Right kidney (tissue), 1 donor: ENCODE measurements at regions not wholly inside any gene's neighbourhood (a gene's known extent, or its start where the extent isn't known, plus 50 kb on each side); places are given as distances from the start of the nearest gene placed in this dataset.
"Not testable (repeated sequence)": the region's sequence is repeated elsewhere in the genome, so short reads cannot be mapped to it uniquely, and the experiment has no call there.

Experiments used
- DNase-seq: peaks from one replicate; pipeline ENCODE4 v3.0.0-alpha.2; 2016

DNA sequence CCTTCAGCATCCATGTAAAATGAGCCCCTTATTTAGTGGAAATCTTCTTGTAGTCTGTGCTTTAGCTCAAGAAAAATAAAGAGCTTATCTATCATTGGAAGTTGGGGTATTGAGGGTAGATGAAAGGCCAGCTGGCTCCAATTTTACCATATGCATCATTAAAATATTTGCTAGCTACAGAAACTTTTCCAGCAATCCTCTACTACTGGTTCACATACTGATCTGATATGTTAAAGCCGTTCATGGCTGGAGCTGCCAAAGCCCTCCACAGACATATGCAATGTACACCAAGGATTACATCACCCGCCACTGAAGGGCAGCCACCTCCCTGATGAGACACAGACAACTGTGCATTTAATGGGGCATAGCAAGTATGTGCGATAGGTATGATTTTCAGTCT lies 1205.3 kb downstream of the GALC start:
- no peak for DNase-seq

DNA sequence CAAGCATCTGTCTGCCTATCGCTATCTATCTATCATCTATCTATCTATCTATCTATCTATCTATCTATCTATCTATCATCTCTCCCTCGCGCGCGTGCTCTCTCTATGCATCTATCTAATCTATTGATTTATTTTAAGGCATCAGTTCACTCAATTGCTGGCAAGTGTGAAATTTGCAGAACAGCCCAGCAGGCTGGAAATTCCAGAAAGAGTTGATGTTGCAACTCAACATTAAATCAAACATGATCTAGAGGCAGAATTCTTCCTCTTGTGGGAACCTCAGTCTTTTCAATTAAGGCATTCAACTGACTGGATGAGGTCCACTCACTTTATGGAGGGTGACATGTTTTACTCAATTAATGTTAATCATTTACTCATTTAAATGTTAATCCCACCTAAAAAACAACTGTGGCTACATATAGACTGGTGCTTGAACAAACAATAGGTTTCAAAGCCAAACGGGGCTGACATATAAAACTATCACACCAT lies 1210.8 kb downstream of the GALC start:
- DNase-seq: no peak

DNA sequence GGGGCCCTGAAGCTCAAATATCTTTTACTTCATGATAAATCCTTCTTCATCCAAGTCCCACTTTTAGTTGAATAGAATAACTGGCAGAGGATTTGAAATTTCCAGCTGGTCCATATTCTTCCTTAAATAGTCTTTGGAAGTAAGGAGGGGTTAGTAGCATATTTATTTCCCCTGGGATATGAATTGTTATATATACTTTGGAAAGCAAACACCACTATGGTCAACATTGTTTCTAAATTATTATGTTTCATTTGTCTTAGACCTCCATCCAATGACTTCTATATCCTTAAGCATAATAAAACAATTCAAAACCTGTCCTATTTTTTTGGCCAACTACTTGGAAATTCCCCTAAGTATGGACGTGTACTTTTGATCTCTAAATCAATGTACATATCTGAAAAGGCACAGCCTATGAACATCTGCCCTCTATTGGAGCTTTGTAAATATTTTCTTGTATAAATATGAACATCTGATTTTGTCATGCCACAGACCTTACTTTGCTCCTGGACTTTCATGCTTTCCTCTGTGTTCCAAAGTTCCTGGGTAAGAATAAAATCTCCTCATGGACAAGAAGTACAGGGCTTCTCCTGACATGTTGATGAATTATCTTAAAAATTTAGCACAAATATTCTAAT lies 1212.0 kb downstream of the GALC start:
- no peak for DNase-seq

DNA sequence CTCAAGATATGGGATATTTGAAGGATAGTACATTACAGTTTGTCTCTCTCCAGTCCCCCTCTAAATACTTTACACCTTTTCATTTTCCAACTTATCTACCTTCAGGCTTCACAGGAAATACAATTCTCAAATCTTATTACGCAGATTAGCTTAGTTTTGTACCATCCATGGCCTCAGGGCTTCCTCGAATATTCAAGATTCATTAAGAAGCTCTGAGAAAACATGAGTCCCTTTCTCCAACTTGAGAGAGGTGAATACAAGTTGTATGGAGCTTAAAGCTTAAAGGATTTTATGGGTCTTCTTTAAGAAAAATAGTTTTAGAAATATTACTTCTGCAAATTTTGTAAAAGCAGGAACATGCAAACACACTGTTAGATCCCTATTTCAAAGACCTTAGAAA lies 1212.5 kb downstream of the GALC start:
- DNase-seq: no peak

DNA sequence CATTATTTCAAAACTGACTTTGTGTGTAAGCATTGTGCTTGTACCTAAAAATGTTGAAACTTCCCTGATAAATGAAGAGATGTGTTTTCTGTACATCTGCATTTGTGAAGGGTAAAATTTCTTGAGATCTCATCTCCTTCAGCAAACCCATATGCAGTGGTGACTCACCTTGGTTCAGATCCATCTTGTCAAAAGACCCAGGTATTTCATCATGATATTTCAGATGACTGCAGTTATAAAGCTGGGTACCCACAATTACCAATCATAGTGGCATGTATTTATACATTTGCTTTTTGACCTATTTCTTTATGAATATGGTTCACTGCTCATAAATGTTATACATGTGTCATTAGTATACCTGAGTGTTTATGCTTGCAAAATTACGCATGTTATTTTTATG lies 1213.6 kb downstream of the GALC start:
- no peak for DNase-seq

DNA sequence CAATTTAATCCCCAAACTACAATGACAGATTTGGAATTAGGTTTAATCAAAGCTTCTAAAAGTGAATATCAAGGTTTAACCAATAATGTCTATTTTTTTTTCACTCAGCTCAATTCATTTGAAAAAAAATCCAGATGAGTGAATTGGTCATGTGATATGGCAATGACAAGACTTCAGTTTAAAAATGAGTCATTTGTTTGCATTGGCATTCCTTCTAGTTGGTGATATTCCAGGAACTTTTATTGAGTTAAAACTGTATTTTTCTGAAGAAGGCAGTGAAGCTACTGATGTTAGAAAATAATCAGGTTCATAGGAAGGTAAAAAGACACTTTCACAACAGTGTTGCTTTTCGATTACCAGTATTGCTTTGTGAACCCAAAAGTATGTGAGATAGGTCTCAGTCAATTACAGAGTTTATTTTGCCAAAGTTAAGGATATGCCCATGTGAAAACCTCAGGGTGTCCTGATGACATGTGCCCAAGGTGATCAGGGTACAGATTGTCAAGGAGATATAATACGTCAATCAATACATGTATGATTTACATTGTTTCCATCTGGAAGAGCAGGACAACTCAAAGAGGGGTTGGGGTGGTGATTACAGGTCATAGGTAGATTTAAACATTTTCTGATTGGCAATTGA lies 1214.9 kb downstream of the GALC start:
- no peak for DNase-seq

DNA sequence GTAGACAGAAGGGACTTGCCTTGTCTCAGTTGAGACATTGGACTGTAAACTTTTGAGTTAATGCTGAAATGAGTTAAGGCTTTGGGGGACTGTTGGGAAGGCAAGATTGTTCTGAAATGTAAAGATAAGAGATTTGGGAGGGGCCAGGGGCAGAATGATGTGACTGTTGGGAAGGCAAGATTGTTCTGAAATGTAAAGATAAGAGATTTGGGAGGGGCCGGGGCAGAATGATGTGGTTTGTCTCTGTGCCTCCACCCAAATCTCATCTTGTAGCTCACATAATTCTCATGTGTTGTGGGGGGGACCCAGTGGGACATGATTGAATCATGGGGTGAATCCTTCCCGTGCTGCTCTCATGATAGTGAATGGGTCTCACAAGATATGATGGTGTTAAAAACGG lies 1217.1 kb downstream of the GALC start:
- not testable (repeated sequence) for DNase-seq

DNA sequence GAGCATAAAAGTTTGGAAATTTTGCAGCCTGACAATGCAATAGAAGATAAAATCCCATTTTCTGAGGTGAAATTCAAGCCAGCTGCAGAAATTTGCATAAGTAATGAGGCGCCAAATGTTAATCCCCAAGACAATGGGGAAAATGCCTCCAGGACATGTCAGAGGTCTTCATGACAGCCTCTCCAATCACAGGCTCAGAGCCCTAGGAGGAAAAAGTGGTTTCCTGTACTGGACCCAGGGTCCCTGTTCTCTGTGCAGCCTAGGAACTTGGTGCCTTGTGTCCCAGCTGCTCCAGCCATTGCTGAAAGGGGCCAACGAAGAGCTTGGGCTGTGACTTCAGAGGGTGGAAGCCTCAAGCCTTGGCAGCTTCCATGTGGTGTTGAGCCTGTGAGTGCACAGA lies 1218.1 kb downstream of the GALC start:
- DNase-seq: no peak

DNA sequence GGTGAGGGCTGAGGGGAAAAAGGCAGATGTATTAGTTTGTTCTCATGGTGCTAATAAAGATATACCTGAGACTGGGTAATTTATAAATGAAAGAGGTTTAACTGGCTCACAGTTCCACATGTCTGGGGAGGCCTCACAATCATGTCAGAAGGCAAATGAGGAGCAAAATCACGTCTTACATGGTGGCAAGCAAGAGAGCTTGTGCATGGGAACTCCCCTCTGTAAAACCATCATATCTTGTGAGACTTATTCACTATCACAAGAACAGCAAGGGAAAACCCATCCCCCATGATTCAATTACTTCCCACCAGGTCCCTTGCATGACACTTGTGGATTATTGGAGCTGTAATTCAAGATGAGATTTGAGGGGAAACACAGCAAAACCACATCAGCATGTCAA lies 1220.9 kb downstream of the GALC start:
- DNase-seq: no peak

DNA sequence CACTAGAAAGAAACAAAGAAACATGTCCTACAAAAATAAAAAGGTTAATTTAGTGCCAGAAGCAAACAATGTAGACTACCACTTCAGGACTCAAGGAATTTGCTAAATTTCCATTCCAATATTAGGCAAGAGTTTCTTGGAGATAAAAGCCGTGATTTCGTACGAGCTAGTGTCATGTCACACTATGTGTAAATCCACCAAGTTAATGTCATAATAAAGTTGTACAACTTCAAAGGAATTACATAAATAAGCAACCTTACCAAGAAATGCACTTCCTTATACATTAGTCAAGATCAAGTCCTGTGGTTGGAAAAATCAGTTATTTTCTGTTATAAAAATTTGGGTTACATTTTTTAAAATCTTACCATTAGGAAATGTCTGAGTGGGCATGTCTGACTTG lies 1222.8 kb downstream of the GALC start:
- no peak for DNase-seq

DNA sequence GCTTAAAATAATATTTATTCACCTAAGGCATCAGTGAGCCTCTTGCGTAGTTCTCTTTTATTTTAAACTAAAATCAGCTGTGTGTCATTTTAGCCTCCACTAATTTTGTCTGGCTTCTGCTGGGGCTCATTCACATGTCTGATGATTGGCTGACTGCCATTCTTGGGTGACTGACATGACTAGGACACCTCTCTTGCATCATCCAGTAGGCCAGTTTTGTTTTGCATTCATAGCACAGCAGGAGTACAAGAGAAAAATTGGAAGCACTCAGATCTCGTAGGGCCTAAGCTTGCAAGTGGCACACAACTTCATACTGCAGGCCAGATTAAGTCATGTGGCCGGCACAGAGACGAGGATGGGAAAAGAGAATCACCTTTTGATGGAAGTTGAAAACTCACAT lies 1226.5 kb downstream of the GALC start:
- DNase-seq: no peak

DNA sequence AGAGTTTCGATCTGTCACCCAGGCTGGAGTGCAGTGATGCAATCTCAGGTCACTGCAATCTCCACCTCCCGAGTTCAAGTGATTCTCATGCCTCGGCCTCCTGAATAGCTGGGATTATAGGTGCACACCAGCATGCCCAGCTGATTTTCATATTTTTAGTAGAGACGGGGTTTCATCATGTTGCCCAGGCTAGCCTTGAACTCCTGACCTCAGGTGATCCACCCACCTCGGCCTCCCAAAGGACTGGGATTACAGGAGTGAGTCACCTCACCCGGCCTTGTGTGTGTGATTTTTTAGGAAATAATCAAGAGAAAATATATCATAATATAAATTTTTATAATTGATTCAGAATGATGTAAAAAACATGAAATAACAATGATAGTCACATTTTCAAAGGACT lies 1231.4 kb downstream of the GALC start:
- DNase-seq: no peak

DNA sequence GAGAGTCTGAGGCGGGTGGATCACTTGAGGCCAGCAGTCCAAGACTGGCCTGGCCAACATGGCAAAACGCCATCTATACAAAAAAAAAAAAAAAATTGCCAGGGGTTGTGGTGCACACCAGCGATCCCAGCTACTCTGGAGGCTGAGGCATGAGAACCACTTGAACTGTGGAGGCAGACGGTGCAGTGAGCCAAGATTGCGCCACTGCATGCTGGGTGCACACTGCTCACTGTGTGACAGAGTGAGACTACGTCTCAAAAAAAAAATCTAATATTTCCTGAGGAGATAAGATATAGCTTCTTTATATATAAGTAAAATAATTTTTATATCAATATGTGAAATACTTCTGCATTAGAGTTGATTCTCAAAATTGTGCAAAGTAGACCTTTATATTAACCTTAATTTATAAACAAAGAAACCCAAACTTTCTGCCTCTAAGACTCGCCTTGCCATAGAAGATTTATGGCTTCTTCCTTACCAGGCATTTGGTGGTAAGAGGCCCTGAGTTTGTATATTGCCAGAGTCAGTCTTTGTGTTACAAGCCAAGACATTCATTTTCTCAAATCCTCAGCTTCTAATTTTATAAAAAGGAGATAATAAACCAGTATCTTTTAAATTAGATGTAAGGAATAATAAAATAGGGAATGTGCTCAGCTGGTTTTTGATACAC lies 1226.7 kb downstream of the FLRT2 start:
- no peak for DNase-seq

DNA sequence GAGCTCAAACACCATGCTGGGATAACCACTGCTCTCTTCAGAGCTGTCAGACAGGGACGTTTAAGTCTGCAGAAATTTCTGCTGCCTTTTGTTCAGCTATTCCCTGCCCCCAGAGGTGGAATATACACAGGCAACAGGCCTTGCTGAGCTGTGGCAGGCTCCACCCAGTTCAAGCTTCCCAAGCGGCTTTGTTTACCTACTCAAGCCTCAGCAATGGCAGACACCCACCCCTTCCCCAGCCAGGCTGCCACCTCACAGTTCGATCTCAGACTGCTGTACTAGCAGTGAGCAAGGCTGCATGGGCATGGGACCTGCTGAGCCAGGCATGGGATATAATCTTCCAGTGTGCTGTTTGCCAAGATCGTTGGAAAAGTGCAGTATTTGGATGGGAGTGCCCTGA lies 1220.5 kb downstream of the FLRT2 start:
- not testable (repeated sequence) for DNase-seq

DNA sequence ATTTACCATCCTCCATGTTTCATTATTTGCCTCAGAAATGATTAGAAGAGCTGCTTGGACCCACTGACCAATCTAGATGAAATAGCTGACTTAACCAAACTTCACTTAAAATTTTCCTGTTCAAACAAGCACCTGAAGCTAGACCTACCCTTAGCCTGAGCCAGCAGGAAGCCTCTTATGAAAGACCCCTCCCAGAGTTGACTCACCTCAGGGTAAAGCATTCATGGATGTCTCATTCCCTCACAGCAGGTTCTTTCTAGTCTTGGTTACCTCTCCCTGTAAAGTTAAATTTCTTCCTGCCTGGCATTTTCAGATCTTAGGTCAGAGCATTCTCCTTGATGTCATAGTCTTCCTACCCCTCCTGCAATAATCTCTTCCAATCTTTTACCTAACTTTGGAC lies 1209.8 kb downstream of the FLRT2 start:
- no peak for DNase-seq

DNA sequence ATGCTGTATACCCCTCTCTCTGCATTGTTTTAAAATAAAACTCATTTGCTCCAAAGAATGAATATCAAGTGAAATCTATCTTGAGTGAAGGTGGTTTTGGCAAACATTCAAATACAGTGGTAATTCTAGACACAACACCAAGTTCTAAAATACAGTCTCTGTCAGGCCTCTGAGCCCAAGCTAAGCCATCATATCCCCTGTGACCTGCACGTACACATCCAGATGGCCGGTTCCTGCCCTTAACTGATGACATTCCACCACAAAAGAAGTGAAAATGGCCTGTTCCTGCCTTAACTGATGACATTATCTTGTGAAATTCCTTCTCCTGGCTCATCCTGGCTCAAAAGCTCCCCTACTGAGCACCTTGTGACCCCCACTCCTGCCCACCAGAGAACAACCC lies 1201.5 kb downstream of the FLRT2 start:
- not testable (repeated sequence) for DNase-seq

DNA sequence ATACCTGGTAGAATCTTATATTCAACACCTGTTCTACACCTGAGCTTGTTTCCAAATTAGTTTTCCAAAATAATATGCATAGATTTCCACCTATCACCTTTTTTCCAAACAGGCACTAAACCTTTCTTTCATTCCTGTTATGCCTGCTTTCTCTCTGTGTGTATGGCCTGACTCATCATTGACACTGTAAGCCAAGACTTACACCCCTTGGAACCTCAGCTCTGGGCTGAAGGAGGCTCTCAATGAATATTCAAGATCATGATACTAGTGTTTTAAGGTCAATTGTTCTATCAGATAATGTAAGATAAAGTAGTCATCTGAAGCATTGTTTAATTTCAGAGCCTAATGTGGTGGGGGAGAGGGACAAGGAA lies 1193.3 kb downstream of the FLRT2 start:
- DNase-seq: no peak

DNA sequence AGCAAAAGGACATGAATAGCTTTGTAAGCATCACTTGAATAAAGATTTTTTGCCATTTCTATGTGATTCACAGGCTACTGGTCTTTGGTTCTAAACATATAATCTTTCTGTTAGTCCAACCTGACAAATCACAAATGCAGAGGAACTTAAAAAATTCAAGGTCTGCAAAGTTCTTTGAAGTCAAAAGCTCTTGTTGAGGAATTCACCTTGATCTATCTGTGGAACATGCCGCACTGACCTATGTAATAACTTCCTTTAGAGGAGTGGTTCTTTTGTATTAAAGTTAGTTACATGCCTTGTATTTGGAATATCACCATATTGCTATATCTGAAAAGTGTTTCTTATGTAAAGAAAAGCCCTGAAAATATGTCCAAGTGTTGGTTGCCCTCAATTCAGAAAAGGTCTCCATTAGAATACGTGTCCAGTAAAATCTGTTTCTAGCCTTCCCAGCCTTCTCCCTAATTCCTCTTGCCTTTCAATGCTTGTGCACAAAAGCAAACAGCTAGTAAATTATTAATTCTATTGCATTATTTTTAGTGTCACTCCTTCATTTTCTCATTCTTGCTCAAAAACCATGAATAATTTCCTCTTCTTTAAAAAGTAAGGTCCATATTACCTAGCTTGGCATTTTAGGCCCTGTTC lies 1192.8 kb downstream of the FLRT2 start:
- DNase-seq: no peak

DNA sequence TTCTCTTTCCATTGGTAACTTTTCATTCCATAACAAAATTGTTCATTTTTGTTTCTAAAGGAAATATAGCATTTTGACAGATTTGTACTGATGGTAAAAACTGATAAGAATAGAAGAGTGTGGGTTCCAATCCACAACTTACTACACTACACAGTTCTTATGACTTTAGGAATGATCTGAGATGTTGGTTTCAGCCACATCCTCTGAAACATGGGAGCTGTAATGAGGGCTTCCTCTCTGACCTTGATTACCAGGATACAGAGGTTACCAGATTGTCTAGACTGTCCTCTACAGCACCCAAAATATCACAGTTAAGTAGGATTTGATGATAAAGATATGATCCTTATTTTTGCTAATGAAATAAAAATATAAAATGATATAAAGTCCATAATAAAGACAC lies 1184.6 kb downstream of the FLRT2 start:
- DNase-seq: no peak

DNA sequence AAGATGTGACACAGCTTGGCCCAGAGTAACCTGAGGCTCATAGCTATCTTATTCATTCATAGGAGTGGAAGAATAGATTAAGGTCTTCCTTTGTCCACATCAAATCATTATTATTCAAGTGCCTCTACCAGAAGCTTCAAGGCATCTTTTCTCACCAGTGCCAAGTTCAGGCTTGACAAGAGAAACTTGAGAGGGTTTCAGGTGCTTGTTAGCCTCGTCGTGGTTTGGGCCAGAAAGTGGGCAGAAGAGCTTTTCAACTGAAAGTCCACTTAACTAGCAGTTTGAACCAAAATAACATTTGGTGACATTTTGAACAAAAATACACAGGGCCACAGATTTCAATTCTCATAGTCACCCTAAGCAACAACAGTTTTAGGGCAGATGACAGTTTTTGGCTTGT lies 1184.2 kb downstream of the FLRT2 start:
- no peak for DNase-seq

DNA sequence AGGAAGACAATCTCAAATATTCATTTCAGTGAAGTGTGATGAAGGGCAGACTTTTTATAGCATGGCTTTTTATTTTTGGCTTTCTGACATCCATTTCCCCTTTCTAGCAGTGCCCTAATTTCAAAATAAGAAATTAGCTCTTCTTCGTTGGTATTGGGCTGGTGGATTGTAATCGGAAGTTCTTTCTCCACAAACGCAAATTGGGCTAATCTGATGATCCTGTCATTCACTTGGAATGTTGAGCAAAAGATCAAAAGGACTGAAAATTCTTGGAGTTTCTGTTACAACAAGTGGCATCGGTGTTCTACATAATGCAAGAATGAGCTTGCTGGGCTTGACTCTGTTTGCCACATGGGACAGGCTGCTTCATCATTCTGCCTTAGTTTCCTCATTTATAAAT lies 1182.8 kb downstream of the FLRT2 start:
- no peak for DNase-seq

DNA sequence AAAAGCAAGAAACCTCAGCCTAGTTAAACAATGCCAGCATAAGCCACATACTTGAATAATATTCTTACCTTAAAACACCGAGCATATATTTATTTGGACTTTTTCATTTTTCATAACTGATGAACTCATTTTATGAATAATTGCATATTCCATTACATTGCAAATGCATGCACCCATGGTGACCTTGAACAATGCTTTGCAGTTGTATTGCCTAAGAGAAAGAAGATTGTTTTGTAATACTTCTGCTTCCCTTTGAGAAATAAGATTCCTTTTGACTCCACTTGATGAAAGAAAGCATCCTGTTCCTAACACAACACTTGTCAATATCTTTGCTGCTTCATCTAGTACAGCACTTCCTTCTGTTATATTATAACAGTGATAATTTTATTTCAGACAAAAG lies 1182.2 kb downstream of the FLRT2 start:
- no peak for DNase-seq

DNA sequence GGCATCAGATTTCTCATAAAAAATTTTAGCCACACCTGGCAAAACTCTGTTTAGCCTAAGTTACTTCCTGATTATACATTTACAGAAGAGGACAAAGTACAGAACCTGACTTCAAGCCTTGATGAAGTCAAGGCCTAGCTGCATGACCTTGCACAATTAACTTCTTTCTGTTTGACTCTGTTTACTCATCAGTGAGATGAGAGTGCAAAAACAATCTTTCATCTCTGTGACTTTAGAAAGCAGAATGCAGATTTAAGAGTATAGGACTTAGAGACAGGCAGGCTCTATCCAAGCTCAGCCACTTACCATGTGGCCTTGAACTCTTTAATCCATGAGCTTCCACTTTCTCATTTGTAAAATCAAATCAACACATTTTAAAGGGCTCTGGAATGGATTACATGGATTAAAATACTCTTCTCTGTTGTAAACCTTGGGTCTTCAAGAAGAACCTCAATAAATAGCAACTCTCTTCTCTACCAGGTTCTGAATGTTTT lies 1178.9 kb downstream of the FLRT2 start:
- no peak for DNase-seq
